ENCODE measurements at regions not wholly inside any gene's neighbourhood (a gene's known extent, or its start where the extent isn't known, plus 50 kb on each side); places are given as distances from the start of the nearest gene placed in this dataset.

DNA sequence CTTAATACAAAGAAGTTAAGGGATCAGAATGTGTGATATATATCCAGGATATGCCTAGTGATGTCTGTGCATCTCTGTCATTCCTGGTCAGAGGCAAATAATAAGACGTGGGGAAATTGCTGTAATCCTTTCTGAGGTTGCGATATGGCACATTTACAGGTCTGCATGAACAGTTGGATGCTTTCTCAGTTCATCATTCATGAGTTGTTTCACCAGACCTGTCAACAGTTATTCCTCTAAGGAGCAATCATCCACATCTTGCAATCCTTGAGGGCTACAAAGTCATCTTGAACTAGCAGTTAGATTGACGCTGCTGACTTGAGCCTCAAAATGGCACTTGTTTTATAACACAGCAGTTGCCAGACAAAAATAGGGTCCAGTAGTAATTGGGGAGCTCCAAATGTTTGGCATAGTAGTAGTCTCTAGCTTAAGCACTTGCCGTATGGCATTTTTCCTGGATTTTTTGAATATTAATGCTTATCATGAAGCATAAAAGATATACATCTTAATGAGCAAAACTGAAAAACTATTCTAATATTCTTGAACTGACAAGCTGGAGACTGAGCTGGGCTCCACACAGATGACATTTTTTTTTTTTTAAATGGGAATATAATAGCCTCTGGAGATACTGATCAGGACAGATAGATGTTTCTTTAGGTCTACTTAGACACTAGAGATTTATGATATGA lies 761.7 kb downstream of the VGLL3 start:
- POLR2A ChIA-PET (ENCODE audit: low non-redundant PET), result no interaction called here
- no peak overlapping the region for H3K27ac ChIP-seq
- TF ChIP-seq, protein P1, sequence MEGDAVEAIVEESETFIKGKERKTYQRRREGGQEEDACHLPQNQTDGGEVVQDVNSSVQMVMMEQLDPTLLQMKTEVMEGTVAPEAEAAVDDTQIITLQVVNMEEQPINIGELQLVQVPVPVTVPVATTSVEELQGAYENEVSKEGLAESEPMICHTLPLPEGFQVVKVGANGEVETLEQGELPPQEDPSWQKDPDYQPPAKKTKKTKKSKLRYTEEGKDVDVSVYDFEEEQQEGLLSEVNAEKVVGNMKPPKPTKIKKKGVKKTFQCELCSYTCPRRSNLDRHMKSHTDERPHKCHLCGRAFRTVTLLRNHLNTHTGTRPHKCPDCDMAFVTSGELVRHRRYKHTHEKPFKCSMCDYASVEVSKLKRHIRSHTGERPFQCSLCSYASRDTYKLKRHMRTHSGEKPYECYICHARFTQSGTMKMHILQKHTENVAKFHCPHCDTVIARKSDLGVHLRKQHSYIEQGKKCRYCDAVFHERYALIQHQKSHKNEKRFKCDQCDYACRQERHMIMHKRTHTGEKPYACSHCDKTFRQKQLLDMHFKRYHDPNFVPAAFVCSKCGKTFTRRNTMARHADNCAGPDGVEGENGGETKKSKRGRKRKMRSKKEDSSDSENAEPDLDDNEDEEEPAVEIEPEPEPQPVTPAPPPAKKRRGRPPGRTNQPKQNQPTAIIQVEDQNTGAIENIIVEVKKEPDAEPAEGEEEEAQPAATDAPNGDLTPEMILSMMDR (conservative IDR thresholded peaks at IDR 0.05; ENCODE audit: low read depth), result no peak
- CTCF ChIA-PET, result no interaction called here
- DNase-seq (ENCODE audit: low spot score), result no peak

DNA sequence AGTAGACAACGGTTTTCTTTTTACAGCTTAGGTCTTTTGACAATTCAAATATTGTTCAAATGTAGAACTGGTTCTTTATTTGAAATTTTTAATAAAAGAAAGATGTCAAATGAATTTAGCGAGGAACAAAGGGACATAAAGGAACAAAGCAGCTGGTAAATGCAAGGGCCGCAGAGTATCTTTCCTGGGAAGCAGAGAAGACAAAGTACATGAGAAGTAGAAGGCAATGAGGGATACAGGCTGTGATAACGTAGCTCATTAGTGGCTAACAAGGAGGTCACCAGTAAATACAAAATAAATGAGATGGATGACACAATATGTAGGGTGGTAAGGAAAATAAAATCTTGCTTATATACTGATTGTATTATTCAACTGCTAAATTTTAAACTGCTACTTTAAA lies 762.8 kb downstream of the VGLL3 start:
- no peak for DNase-seq (ENCODE audit: low spot score)
- CTCF ChIA-PET, result no interaction called here

DNA sequence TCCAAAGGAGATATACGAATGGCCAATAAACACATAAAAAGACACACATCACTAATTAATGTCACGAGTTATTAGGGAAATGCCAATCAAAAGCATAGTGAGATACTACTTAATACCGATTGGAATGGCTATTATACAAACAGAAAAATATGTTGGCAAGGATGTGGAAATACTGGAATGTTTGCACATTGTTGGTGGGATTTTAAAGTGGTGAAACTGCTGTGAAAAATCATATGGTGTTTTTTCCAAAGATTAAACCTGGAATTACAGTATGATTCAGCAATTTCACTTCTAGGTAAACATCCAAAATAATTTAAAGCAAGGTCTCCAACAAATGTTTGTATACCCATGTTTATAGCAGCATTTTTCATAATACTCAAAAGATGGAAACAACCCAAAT lies 765.5 kb downstream of the VGLL3 start:
- TF ChIP-seq, protein P1 (conservative IDR thresholded peaks at IDR 0.05; ENCODE audit: low read depth), result no peak
- DNase-seq (ENCODE audit: low spot score), result no peak
- no peak overlapping the region for H3K27ac ChIP-seq
- CTCF ChIA-PET, result no interaction called here
- POLR2A ChIA-PET (ENCODE audit: low non-redundant PET), result no interaction called here

More for the DNA sequence above, 762.8 kb downstream of the VGLL3 start:
- H3K27ac ChIP-seq, result no peak overlapping the region
- POLR2A ChIA-PET (ENCODE audit: low non-redundant PET), result no interaction called here
- TF ChIP-seq, protein P1 (conservative IDR thresholded peaks at IDR 0.05; ENCODE audit: low read depth), result no peak

DNA sequence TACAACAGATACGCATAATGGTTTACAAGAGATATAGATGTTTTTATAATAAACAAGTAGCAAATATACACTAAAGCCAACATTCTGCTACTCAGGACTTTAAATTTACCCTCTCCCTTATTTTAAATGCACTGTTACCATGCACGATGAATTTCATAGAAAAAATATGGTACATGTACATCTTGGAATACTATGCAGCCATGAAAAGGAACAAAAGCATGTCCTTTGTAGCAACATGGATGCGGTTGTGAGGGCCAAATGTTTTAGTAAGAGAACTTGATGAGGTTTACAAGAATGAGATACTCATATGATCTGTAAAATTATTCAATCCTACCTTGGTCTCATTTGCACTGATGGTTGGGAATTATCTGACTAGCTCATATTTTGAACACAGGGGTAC lies 769.3 kb downstream of the VGLL3 start:
- CTCF ChIA-PET, result no interaction called here
- H3K27ac ChIP-seq, result no peak overlapping the region
- POLR2A ChIA-PET (ENCODE audit: low non-redundant PET), result no interaction called here
- DNase-seq (ENCODE audit: low spot score), result no peak
- TF ChIP-seq, protein P1 (conservative IDR thresholded peaks at IDR 0.05; ENCODE audit: low read depth), result no peak

DNA sequence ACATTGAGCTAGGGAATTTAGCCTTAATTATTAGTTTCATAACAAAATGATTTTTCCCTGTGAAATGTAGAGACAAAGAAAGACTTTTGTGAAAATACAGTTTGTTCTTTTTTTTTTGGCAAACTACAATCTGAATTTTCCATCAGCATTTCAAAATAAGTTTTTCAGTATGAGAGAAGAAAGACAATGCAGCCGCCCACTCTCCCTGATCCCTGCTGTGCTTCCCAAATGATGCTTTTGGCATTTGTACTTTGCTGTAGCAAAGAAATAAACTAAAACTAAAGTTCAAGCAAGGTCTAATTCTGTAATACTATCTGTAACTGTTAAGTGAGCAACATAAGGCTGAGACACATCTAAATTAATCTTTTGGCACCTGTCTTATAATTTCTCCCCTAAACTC lies 782.2 kb downstream of the VGLL3 start:
- TF ChIP-seq, protein P1 (conservative IDR thresholded peaks at IDR 0.05; ENCODE audit: low read depth), result no peak
- CTCF ChIA-PET, result no interaction called here

DNA sequence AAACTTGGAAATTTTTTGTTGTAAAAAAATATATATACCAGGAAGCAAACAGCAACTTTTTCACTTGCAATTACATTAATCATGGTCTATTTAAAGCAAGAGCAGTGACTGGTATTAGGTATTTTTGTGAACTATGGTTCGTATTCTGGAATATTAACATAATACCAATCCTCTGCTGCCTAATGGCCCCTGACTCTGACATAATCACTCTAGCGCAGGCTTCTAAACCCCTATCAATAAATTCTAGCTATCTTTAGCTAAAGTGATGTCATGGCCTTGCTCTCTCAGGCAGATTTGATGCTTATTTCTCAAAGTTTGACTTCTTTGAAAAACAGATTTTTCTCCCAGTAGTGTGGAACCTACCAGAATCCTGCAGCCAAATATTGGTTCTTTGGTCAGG lies 808.3 kb downstream of the VGLL3 start:
- ChIA-PET POLR2A (ENCODE audit: low non-redundant PET) (no interaction called here), CTCF (no interaction called here)
- no peak overlapping the region for H3K27ac ChIP-seq
- no peak for DNase-seq (ENCODE audit: low spot score)
- TF ChIP-seq, protein P1 (conservative IDR thresholded peaks at IDR 0.05; ENCODE audit: low read depth), result no peak

More for the DNA sequence above, 782.2 kb downstream of the VGLL3 start:
- no peak overlapping the region for H3K27ac ChIP-seq
- POLR2A ChIA-PET (ENCODE audit: low non-redundant PET), result no interaction called here
- no peak for DNase-seq (ENCODE audit: low spot score)

Measured in RWPE1 (cell line).